SK-MEL-5 (cell line): ENCODE measurements at regions not wholly inside any gene's neighbourhood (a gene's known extent, or its start where the extent isn't known, plus 50 kb on each side); places are given as distances from the start of the nearest gene placed in this dataset.

Experiments used
- DNase-seq: peaks from one replicate; pipeline ENCODE4 v3.0.0-alpha.2; 2016; ENCODE audit warnings: low read depth, low spot score
- in situ Hi-C: cut with HindIII; loops from 2 replicates; pipeline ENCODE4 v1.10.0; 2016; ENCODE audit warnings: low sequenced_read_pairs, high pct_unique_total_duplicates, low pct_unique_long_range_greater_than_20kb

DNA sequence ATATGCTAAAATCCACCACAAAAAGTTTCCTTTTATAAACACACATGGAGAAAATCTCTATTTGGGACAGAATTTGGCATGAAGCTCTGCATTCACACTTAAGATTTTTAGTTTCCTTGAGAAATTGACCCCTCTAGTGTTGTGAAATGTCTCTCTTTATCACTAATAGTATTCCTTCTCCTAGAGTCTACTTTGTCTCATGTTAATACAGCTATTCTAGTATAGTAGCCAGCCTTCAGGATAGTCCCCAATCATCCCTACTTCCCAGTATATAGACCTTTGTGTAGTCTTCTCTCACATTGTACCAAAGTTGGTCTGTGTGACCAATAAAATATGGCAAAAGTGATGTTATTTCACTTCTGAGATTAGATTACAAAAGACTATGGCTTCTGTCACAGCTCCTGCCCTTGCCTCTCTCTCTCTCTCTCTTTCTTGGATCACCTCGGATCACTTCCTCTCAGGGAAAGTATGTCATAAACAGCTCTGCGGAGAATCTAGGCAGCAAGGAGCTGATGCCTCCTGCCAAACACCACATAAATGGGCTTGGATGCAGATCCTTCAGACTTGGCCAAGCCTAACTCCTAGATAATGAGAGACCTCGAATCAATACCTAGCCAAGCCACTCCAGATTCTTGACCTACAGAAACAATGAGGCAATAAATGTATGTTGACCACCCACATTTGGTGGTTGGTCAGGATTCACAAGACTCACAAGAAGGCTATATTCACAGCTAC lies 59.7 kb upstream of the NABP1 start:
- in situ Hi-C loops, result no loop called here
- DNase-seq, result no peak

DNA sequence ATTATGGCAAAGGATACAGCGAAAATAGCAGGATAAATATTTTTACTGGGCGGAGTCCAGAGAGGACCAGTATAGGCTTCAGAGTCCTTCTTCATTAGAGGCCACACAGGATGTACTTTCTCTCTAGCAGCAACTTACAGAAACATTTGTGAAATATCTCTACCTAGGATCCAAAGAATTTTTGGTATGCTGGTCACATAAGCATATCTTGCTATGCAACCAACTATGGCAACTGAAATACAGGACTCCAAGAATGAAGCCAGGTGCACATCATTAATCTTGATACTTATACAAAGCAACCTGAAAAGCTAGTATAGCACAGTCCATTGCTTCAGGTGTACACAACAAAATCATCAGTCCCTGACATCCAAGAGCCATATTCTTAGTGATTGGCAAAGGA lies 59.1 kb upstream of the NABP1 start:
- in situ Hi-C loops, result no loop called here
- DNase-seq, result no peak

DNA sequence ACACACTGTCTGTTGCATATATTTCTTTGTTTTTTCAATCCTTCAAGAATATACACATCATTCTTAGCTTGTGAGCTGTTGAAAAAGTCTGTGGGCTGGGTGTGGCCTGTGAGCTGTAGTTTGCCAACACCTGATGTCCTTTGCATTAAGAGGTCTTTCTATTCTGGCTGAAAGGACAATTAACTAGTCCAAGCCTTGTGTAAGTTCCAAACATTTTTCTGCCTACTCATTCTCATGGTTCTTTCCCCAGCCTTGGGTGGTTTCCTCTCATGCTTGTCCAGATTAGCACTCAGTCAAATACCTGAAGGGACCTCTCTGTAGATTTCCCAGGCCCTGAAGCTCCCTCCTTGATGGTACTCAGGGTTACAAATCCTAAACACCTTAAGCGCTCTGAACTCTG lies 57.8 kb upstream of the NABP1 start:
- DNase-seq, result no peak
- in situ Hi-C loops, result no loop called here

GRCh38 chr2:191622374-191623320 lies 55.3 kb upstream of the NABP1 start:
- in situ Hi-C loops, result no loop called here

DNA sequence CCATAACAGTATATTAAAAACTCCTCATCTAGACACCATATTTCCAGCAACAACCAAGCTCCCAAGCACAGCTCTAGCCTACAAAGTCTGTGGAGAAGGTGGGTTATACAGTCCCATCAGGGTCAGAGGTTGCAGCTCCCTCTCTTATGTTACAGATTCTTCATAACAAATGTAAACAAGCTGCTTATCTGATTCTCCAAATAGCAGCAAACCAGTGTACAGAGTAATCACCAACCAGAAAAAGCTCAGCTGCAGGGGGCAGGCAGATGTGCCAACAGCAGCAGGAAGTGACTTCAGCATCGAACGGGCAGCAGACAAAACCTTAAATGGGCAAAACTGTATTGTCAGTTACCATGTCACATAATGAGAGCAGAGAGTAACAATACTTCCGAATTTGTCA lies 52.9 kb upstream of the NABP1 start:
- no peak for DNase-seq
- in situ Hi-C loops, result no loop called here

More at GRCh38 chr2:191622374-191623320, 55.3 kb upstream of the NABP1 start:
- DNase-seq, result no peak

DNA sequence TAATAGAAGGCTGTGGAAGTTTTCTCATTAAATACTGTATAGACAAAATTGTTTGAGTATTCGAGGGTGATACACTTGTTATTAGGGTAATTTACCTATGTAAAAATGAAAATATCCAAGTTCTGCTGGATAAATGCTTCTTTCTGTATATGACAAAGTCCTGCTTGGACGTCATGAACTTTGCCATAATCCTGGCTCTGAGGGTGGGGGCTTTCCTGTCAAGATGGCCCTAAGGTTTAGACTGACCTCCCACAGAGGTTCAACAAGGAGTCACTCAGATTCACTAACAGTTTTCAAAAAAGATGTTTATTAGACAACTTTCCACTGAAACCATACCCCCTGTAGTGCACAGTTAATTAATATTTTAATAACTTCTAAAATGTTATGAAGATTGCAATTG lies 52.5 kb upstream of the NABP1 start:
- in situ Hi-C loops, result no loop called here
- DNase-seq, result no peak

DNA sequence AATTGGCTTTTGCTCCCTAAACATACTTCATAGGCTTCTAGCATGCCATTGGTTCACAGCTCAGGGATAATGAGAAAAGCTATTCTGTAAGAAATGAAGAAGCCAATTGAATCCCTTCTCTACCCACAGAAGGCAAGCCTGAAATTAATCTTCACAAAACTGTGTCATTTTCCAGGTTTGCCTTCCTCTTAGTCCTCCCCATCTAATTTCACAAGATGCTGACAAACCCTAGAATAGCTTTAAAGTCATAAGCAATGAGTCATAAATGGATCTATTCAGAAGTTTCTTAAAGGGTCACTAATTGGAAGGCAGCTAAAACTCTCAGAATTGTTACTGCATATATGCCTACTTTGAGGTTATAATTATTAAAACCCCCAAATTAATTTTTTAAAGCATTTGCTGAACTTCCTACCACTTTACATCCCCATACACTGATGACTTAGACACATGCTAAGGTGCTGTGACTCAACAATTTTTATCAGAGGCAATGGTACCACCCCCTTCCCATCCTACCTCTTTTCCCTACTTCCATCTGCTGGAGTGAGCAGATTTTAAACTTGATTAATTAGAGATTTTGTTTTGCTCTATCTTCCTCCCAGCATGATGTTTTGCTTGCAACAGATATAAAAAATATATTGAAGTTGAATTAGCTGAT lies 51.3 kb upstream of the NABP1 start:
- no peak for DNase-seq
- in situ Hi-C loops, result no loop called here

DNA sequence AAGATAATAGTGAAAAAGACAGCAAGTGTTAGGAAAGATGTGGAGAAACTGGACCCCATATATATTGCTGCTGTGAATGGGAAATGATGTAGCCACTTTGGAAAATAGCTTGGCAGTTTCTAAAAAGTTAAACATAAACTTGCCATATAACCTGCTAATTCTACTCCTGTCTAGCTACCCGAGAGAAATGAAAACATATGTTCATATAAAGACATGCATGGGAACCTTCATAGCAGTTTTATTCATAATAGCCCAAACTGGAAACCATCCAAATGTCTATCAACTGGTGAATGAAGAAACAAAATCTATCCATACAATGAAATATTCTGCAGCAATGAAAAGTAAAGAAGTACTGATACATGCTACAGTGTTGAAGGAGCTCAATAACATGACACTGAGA lies 50.4 kb upstream of the NABP1 start:
- in situ Hi-C loops, result no loop called here
- DNase-seq, result no peak
